Activated CD4-positive, CD25-positive, alpha-beta regulatory T cell (primary cell): ENCODE measurements at regions not wholly inside any gene's neighbourhood (a gene's known extent, or its start where the extent isn't known, plus 50 kb on each side); places are given as distances from the start of the nearest gene placed in this dataset.
"Not testable (repeated sequence)": the region's sequence is repeated elsewhere in the genome, so short reads cannot be mapped to it uniquely, and the experiment has no call there.

Experiments
- DNase-seq, 4 experiments: peaks; one replicate each; lab custom pipeline; 2025; lab: John Stamatoyannopoulos, UW

GRCh38 chr13:40338217-40338616 lies 328.2 kb downstream of the FOXO1 start:
- DNase-seq = no peak

- no peak for DNase-seq
Observed at GRCh38 chr13:40340368-40341095, 325.9 kb downstream of the FOXO1 start.

- no peak for DNase-seq
Observed at GRCh38 chr13:40341096-40341471, 325.4 kb downstream of the FOXO1 start.

- no peak for DNase-seq
Observed at GRCh38 chr13:40341501-40341900, 324.9 kb downstream of the FOXO1 start.

GRCh38 chr13:40342461-40342860 lies 324.0 kb downstream of the FOXO1 start:
- no peak for DNase-seq

- DNase-seq = no peak
Observed at GRCh38 chr13:40342901-40343300, 323.5 kb downstream of the FOXO1 start.

- DNase-seq = no peak
Observed at GRCh38 chr13:40343550-40344269, 322.7 kb downstream of the FOXO1 start.

- DNase-seq = no peak
Observed at GRCh38 chr13:40344270-40345148, 321.9 kb downstream of the FOXO1 start.

GRCh38 chr13:40345149-40345514 lies 321.3 kb downstream of the FOXO1 start:
- no peak for DNase-seq

GRCh38 chr13:40345654-40346372 lies 320.6 kb downstream of the FOXO1 start:
- no peak for DNase-seq

- no peak for DNase-seq
Observed at GRCh38 chr13:40346592-40346991, 319.8 kb downstream of the FOXO1 start.

- no peak for DNase-seq
Observed at GRCh38 chr13:40348096-40348679, 318.3 kb downstream of the FOXO1 start.

- no peak for DNase-seq
Observed at GRCh38 chr13:40350283-40350992, 316.0 kb downstream of the FOXO1 start.

- no peak for DNase-seq
Observed at GRCh38 chr13:40351537-40352379, 314.7 kb downstream of the FOXO1 start.

GRCh38 chr13:40352380-40352778 lies 314.1 kb downstream of the FOXO1 start:
- no peak for DNase-seq

- DNase-seq = no peak
Observed at GRCh38 chr13:40352802-40353562, 313.5 kb downstream of the FOXO1 start.

- DNase-seq = no peak
Observed at GRCh38 chr13:40355126-40355724, 311.2 kb downstream of the FOXO1 start.

GRCh38 chr13:40356011-40356410 lies 310.4 kb downstream of the FOXO1 start:
- DNase-seq = no peak

- not testable (repeated sequence) for DNase-seq
Observed at GRCh38 chr13:40356458-40356857, 310.0 kb downstream of the FOXO1 start.
